IPS DF 6.9 (cell line): ENCODE measurements at regions not wholly inside any gene's neighbourhood (a gene's known extent, or its start where the extent isn't known, plus 50 kb on each side); places are given as distances from the start of the nearest gene placed in this dataset.

ENCODE experiments used
- DNase-seq: peaks from one replicate; pipeline ENCODE4 v3.0.0-alpha.2; 2013; ENCODE audit warnings: low read depth, low spot score
- H3K27ac ChIP-seq: one replicate; pipeline ENCODE4 v1.5.1; 2013; ENCODE audit warnings: low read length, control low read depth
- H3K27me3 ChIP-seq: 2 replicates; pipeline ENCODE4 v1.6.1; 2013; ENCODE audit warnings: mild to moderate bottlenecking, low read length; ENCODE audit not compliant: control insufficient read depth, insufficient read depth
- H3K36me3 ChIP-seq: 2 replicates; pipeline ENCODE4 v1.6.1; 2013; ENCODE audit warnings: low read length; ENCODE audit not compliant: control insufficient read depth, insufficient read depth
- H3K4me1 ChIP-seq: 2 replicates; pipeline ENCODE4 v1.6.1; 2013; ENCODE audit warnings: low read length; ENCODE audit not compliant: control insufficient read depth, insufficient read depth
- H3K4me3 ChIP-seq: 2 replicates; pipeline ENCODE4 v1.5.1; 2013; ENCODE audit warnings: mild to moderate bottlenecking, low read length
- H3K9me3 ChIP-seq: 2 replicates; pipeline ENCODE4 v1.6.1; 2013; ENCODE audit warnings: low read length, inconsistent platforms; ENCODE audit not compliant: control insufficient read depth, insufficient read depth
- WGBS: extraction: QIAGEN DNeasy Blood & Tissue Kit; methylation state at CpG from one replicate; pipeline ENCODE4 v1.1.7; 2013; ENCODE audit warnings: mixed read lengths, missing lambda C conversion rate; ENCODE audit not compliant: insufficient read length, insufficient coverage; 5-methylcytosine and 5-hydroxymethylcytosine counted together

DNA sequence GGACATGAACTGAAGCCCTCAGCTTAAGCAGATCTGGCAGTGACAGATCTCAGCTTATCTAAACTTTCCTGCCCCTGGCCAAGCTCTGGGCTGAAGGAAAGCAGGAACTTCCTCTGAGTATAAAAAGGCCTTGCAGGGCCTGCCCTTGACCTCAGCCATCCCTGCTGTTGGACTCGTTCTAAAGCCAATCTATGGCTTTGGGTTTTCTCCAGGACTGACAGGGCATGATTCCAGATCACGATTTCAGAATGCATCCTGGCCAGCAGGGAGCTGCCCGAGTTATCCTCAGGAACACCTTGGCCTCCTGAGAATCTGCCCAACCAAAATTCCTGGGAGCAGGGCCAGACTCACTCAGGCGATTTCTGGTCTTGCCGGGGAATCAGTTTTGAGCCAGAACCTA, 502.7 kb downstream of the TLE4 start:
- Histone ChIP-seq H3K36me3 (no peaks in the 10 kb centered on the region), H3K27ac (no peak overlapping the region), H3K27me3 (no peaks in the 10 kb centered on the region), H3K9me3 (no peaks in the 10 kb centered on the region), H3K4me1 (no peaks in the 10 kb centered on the region), H3K4me3 (no peak overlapping the region)
- WGBS = no CpG with 5 or more reads among the region's 5 CpGs
- no peak for DNase-seq

DNA sequence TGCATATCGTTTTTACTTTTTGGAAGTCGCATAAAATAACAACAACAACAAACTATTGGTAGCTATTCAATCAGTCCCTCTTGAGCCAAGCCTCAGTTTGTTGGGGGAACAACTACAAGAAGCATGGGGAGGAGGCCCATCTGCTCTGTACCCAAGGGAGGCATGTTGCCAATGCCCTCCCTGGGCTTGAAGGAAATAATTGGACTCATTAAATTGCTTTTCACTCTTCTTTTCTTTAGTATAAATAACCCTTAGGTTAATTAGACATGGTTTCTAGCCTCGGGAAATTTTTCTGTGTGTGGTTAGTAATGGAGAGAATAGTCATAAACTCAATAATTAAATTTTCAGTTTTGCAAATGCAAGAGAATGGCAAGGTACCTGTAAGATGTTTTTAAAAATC, 500.7 kb downstream of the TLE4 start:
- no CpG with 5 or more reads among the region's 3 CpGs for WGBS
- Histone ChIP-seq H3K27me3 (no peaks in the 10 kb centered on the region), H3K4me3 (no peak overlapping the region), H3K36me3 (no peaks in the 10 kb centered on the region), H3K4me1 (no peaks in the 10 kb centered on the region), H3K27ac (no peak overlapping the region), H3K9me3 (no peaks in the 10 kb centered on the region)
- no peak for DNase-seq

DNA sequence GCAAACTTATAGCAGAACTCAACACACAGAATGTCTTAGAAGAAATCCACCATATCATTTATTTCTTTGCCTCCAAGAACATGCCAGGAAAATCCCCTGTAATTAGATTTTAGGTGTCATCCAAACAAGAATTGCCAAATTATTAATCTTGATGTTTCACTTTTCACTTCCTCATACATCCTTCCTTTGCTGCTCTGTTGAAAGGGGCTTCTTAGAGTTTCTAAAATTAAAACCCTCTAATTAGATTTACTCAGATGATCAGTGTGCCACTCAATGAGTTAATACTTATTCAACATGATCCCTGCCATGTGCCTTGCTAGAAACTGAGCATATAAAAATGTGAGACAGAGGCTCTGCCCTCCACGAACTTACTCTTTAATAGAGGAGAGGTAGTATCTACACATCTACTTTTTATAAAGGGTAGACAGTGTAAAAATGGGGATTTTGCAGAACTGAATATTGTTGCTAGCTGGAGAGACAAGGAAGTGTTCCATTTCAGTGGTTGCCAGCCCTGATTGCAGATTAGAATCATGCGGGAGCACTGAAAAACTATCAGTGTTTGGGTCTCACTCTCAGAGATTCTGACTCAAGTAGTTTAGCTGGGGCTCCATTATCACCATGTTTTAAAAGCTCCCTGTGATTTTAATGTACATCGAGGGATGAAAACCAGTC, 498.4 kb downstream of the TLE4 start:
- Histone ChIP-seq H3K9me3 (no peaks in the 10 kb centered on the region), H3K27ac (no peak overlapping the region), H3K27me3 (no peaks in the 10 kb centered on the region), H3K4me3 (no peak overlapping the region), H3K4me1 (no peaks in the 10 kb centered on the region), H3K36me3 (no peaks in the 10 kb centered on the region)
- DNase-seq = no peak
- no CpG with 5 or more reads among the region's 3 CpGs for WGBS

DNA sequence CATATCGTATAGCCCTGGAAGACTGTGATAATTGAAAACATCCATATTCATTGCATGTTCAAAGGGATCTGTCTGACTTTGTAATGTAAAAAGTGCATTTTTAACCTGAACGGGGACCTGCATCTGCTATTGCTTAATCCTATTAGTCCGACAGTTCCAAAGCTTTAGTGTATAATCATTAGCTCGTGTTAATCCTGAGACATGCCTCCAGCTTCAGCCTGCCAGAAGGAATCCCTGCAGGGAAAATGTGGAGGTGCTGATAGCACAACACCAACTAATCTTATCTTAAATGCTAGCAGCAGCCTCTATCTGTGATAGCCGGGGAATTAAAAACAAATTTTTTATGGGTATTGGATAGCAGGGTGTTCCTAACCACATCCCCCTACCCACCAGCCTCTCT, 495.2 kb downstream of the TLE4 start:
- DNase-seq = no peak
- no CpG with 5 or more reads among the region's 5 CpGs for WGBS
- no peaks in the 10 kb centered on the region for H3K4me1 ChIP-seq
- H3K27me3 ChIP-seq = no peaks in the 10 kb centered on the region
- no peak overlapping the region for H3K4me3 ChIP-seq
- H3K9me3 ChIP-seq = no peaks in the 10 kb centered on the region
- no peak overlapping the region for H3K27ac ChIP-seq
- no peaks in the 10 kb centered on the region for H3K36me3 ChIP-seq

DNA sequence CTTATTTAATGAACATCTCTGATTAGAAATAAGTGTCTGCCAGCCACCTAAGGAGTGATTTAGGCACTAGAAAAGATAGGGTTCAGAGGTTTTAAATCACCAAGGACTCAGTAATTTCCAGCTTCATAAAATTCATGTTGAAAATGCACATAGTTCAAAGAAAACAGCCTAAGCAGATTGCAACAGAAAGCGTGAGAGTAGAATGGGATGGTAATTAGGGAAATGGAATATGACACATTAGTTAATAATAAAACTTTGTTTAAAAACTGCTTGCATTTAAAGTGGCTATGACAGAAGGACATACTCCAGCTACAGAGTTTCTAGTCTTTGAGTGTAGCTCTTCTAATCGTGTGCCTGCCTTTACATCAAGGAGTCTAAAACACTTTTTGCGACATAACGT, 490.8 kb downstream of the TLE4 start:
- H3K27ac ChIP-seq = no peak overlapping the region
- no peaks in the 10 kb centered on the region; the same call in 1 of the 2 replicates for H3K27me3 ChIP-seq
- no peaks in the 10 kb centered on the region for H3K9me3 ChIP-seq
- H3K36me3 ChIP-seq = no peaks in the 10 kb centered on the region
- H3K4me1 ChIP-seq = no peaks in the 10 kb centered on the region
- no peak for DNase-seq
- no CpG with 5 or more reads among the region's 4 CpGs for WGBS
- H3K4me3 ChIP-seq = no peak overlapping the region

DNA sequence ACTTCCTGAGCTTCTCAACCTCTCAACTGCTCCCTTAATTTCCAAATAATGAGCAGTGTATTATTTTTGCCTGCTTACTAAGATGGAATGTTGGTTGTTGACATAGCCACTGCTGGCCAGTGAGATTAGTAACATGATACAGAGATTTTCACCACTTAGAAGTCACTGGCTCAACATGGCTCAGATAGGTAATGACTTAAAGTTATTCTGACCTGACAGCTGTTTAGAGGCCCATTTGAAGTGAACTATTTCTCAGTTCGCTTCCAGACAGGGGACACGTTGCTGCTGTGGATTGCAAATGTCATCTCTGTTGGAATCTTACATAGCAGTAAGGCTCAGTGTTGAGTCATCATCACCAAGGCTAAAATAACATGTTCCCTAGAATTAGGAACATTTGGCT, 490.2 kb downstream of the TLE4 start:
- no peaks in the 10 kb centered on the region; the same call in 1 of the 2 replicates for H3K27me3 ChIP-seq
- no peak overlapping the region for H3K4me3 ChIP-seq
- H3K36me3 ChIP-seq = no peaks in the 10 kb centered on the region
- no peaks in the 10 kb centered on the region for H3K9me3 ChIP-seq
- no peak overlapping the region for H3K27ac ChIP-seq
- no CpG with 5 or more reads among the region's 2 CpGs for WGBS
- no peaks in the 10 kb centered on the region for H3K4me1 ChIP-seq
- DNase-seq = no peak

DNA sequence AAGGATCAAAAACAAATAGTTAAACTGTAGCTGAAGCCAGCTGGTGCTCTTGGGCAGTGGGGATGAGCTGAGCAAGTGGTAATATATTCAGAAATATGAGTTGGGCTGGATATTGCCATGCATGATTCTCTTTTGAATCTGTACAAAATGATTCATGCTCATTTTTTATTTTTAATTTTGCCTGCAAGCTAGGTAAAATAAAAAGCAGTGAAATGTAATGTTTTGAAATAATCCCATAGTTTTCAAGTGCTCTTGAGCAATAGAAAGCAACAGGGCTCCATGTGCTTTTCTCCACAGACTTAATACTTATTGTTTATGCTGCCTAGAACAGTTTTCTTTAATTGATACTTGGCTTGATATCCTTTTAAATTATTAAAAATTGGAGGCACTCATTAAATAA, 489.3 kb downstream of the TLE4 start:
- Histone ChIP-seq H3K27ac (no peak overlapping the region), H3K36me3 (no peaks in the 10 kb centered on the region), H3K4me3 (no peak overlapping the region), H3K4me1 (no peaks in the 10 kb centered on the region), H3K27me3 (no peaks in the 10 kb centered on the region; the same call in 1 of the 2 replicates), H3K9me3 (no peaks in the 10 kb centered on the region)
- DNase-seq = no peak

DNA sequence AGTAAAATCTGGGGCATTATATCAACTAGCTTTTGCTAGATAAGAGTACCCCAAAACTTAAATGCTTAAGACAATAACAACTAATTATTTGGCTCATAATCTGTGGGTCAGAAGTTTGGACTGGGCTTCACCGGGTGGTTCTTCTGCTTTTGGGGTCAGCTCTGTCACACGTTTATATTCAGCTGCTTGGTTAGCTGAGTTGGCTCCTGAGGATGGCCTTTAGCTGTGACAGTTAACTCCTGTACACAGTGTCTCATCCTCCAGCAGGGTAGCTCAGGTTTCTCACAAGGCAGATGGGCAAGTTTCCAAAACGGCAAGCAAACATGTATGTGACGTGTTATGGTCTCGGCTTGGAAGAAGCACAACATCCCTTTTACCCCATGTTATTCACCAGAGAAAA, 488.2 kb downstream of the TLE4 start:
- Histone ChIP-seq H3K27me3 (no peaks in the 10 kb centered on the region; the same call in 1 of the 2 replicates), H3K27ac (no peak overlapping the region), H3K4me3 (no peak overlapping the region), H3K9me3 (no peaks in the 10 kb centered on the region), H3K36me3 (no peaks in the 10 kb centered on the region), H3K4me1 (no peaks in the 10 kb centered on the region)
- no peak for DNase-seq
- WGBS = no CpG with 5 or more reads among the region's 5 CpGs

DNA sequence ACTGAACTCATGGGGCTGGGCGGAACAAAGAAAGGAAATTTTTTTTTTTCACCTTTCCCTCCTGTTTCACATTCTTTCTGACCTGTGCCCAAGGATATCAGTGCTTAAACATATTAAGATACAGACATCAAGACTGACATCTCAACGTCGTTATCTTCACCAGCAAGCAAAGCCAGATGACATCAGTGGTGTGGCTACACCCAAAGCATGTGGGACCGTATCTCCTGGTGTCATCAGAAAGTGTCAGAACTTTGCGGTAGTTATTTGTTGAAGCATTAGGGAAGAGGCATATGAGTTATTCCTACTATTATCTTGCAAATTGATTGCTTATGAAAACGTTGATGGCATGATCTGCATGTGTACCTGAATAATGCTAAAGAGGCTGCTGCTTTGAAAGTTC, 487.4 kb downstream of the TLE4 start:
- no peak overlapping the region for H3K4me3 ChIP-seq
- H3K4me1 ChIP-seq = no peaks in the 10 kb centered on the region
- DNase-seq = no peak
- no peaks in the 10 kb centered on the region; the same call in 1 of the 2 replicates for H3K27me3 ChIP-seq
- H3K36me3 ChIP-seq = no peaks in the 10 kb centered on the region
- no peaks in the 10 kb centered on the region for H3K9me3 ChIP-seq
- no CpG with 5 or more reads among the region's 6 CpGs for WGBS
- H3K27ac ChIP-seq = no peak overlapping the region

DNA sequence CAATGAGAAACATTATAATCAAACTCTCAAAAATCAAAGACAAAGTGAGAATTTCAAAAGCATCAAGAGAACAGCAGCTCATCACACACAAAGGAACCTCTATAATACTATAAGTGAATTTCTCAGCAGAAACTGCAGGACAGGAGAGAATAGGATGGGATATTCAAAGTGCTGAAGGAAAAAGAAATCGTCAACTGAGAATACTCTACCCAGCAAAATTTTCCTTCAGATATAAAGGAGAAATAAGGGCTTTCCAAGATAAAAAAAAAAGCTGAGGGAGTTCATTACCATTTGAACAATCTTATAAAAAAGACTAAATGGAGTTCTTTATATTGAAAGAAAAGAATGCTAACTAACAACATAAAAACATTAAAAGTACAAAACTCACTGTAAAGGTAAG, 481.1 kb downstream of the TLE4 start:
- H3K4me3 ChIP-seq = no peak overlapping the region
- no peaks in the 10 kb centered on the region for H3K36me3 ChIP-seq
- H3K9me3 ChIP-seq = no peaks in the 10 kb centered on the region
- DNase-seq = no peak
- no peaks in the 10 kb centered on the region for H3K4me1 ChIP-seq
- H3K27me3 ChIP-seq = no peaks in the 10 kb centered on the region
- WGBS = no CpG with 5 or more reads among the region's 1 CpG
- H3K27ac ChIP-seq = no peak overlapping the region

DNA sequence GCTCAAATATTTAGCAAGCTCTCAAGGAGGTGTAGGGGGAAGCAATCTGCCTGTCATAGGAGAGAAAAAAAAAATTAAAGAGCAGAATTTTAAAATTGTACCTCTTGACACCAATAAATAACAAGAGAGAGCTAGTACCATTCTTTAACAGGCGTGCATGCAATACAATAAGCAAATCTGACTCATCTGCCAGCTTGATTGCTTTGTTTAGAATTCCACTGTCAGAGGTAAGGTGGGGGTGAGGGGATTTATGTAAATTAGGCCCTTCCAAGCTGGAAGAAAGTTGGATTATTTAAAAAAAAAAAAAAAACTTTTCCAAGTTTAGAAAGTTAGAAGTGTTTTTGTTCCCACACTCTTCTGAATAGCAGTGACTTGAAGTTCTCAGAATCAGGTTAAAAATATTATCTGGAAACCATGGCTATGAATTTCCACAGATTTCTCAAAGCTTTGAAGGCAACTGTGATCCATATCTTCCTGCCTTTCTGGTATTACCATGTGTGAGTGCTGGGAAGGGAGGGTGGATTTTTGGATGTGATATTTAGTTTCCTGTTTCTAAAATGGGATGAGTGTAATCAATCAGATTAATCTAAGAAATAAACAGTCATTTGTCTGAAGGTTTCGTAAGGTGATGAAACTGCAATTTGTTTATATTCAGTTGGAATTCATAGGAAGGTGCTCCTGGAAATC, 477.5 kb downstream of the TLE4 start:
- WGBS = no CpG with 5 or more reads among the region's 2 CpGs
- no peak for DNase-seq
- Histone ChIP-seq H3K9me3 (no peaks in the 10 kb centered on the region), H3K27ac (no peak overlapping the region), H3K4me3 (no peak overlapping the region), H3K27me3 (no peaks in the 10 kb centered on the region), H3K36me3 (no peaks in the 10 kb centered on the region), H3K4me1 (no peaks in the 10 kb centered on the region)
